GM19395 (cell line): ENCODE measurements at regions not wholly inside any gene's neighbourhood (a gene's known extent, or its start where the extent isn't known, plus 50 kb on each side); places are given as distances from the start of the nearest gene placed in this dataset.
"Not testable (repeated sequence)": the region's sequence is repeated elsewhere in the genome, so short reads cannot be mapped to it uniquely, and the experiment has no call there.

Experiments used
- ATAC-seq: cut with Tn5 transposase; IDR thresholded peaks from one replicate; pipeline ENCODE4 v1.9.1; 2021; ENCODE audit warnings: mild to moderate bottlenecking, moderate library complexity; ENCODE audit not compliant: unreplicated experiment

- no peak for ATAC-seq
Observed at GRCh38 chr6:154629127-154629526, 104.1 kb upstream of the SCAF8 start.

- no peak for ATAC-seq
Observed at GRCh38 chr6:154632119-154632518, 101.1 kb upstream of the SCAF8 start.

- no peak for ATAC-seq
Observed at GRCh38 chr6:154637392-154637791, 95.8 kb upstream of the SCAF8 start.

- ATAC-seq = no peak
Observed at GRCh38 chr6:154638369-154638768, 94.8 kb upstream of the SCAF8 start.

GRCh38 chr6:154639196-154639595 lies 94.0 kb upstream of the SCAF8 start:
- ATAC-seq = not testable (repeated sequence)

- ATAC-seq = no peak
Observed at GRCh38 chr6:154648188-154648887, 84.9 kb upstream of the SCAF8 start.

GRCh38 chr6:154648888-154649205 lies 84.4 kb upstream of the SCAF8 start:
- no peak for ATAC-seq

GRCh38 chr6:154649721-154650120 lies 83.5 kb upstream of the SCAF8 start:
- ATAC-seq = no peak

- ATAC-seq = no peak
Observed at GRCh38 chr6:154650351-154650750, 82.9 kb upstream of the SCAF8 start.

GRCh38 chr6:154651656-154652055 lies 81.6 kb upstream of the SCAF8 start:
- no peak for ATAC-seq

- ATAC-seq = no peak
Observed at GRCh38 chr6:154653385-154653784, 79.8 kb upstream of the SCAF8 start.

GRCh38 chr6:154653853-154654252 lies 79.4 kb upstream of the SCAF8 start:
- ATAC-seq = no peak

GRCh38 chr6:154656660-154657059 lies 76.6 kb upstream of the SCAF8 start:
- no peak for ATAC-seq

- ATAC-seq = no peak
Observed at GRCh38 chr6:154661768-154662167, 71.4 kb upstream of the SCAF8 start.

- ATAC-seq = no peak
Observed at GRCh38 chr6:154664287-154664686, 68.9 kb upstream of the SCAF8 start.

- ATAC-seq = no peak
Observed at GRCh38 chr6:154668156-154668555, 65.1 kb upstream of the SCAF8 start.

- no peak for ATAC-seq
Observed at GRCh38 chr6:154672086-154672485, 61.1 kb upstream of the SCAF8 start.

- ATAC-seq = no peak
Observed at GRCh38 chr6:154673919-154674318, 59.3 kb upstream of the SCAF8 start.

- ATAC-seq = peak; percentile 100
Observed at GRCh38 chr6:154675602-154676088, 57.6 kb upstream of the SCAF8 start.

- ATAC-seq = no peak
Observed at GRCh38 chr6:154682633-154683125, 50.5 kb upstream of the SCAF8 start.
